ENCODE measurements at regions not wholly inside any gene's neighbourhood (a gene's known extent, or its start where the extent isn't known, plus 50 kb on each side); places are given as distances from the start of the nearest gene placed in this dataset.

DNA sequence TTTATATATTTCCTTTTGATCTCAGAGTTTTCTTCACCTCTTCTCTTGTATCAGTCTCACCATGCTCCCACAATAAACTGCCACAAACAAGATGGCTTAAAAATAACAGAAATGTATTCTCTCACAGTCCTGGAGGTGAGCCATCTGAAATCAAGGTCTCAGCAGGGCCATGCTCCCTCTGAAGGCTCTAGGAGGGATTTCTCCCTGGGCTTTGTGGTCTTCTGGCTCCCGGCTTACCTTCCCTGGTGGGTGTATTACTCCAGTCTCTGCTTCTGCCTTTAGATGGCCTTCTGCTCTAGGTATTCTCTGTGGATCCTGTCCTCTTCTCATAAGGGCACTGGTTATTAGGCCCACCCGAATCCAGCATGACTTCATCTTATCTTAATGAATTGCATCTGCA is 994.7 kb upstream of the POU3F3 start:
- CTCF ChIA-PET: no interaction called here
- Mint-ChIP-seq H3K9me3 (ENCODE audit: unreplicated experiment) (no peaks in the 10 kb centered on the region), H3K4me3 (ENCODE audit: unreplicated experiment) (no peak overlapping the region), H3K27ac (ENCODE audit: low read depth, unreplicated experiment) (no peak overlapping the region), H3K4me1 (ENCODE audit: insufficient read depth, unreplicated experiment) (no peaks in the 10 kb centered on the region), H3K27me3 (ENCODE audit: insufficient read depth, unreplicated experiment) (no peaks in the 10 kb centered on the region), H3K36me3 (ENCODE audit: insufficient read depth, unreplicated experiment) (no peaks in the 10 kb centered on the region)
- intact Hi-C loops (cut with micrococcal nuclease): no loop called here
- no peak for DNase-seq (ENCODE audit: unreplicated experiment)
- BruUV-seq (replicated peaks): no TSS peak
- TF ChIP-seq, protein P1, sequence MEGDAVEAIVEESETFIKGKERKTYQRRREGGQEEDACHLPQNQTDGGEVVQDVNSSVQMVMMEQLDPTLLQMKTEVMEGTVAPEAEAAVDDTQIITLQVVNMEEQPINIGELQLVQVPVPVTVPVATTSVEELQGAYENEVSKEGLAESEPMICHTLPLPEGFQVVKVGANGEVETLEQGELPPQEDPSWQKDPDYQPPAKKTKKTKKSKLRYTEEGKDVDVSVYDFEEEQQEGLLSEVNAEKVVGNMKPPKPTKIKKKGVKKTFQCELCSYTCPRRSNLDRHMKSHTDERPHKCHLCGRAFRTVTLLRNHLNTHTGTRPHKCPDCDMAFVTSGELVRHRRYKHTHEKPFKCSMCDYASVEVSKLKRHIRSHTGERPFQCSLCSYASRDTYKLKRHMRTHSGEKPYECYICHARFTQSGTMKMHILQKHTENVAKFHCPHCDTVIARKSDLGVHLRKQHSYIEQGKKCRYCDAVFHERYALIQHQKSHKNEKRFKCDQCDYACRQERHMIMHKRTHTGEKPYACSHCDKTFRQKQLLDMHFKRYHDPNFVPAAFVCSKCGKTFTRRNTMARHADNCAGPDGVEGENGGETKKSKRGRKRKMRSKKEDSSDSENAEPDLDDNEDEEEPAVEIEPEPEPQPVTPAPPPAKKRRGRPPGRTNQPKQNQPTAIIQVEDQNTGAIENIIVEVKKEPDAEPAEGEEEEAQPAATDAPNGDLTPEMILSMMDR (IDR thresholded peaks at IDR 0.05; ENCODE audit: unreplicated experiment): no peak
- POLR2A ChIA-PET: no interaction called here

GRCh38 chr2:103860016-103860415 is 993.9 kb upstream of the POU3F3 start:
- Mint-ChIP-seq H3K4me3 (ENCODE audit: unreplicated experiment) (no peak overlapping the region), H3K4me1 (ENCODE audit: insufficient read depth, unreplicated experiment) (no peaks in the 10 kb centered on the region), H3K27ac (ENCODE audit: low read depth, unreplicated experiment) (no peak overlapping the region), H3K9me3 (ENCODE audit: unreplicated experiment) (no peaks in the 10 kb centered on the region), H3K36me3 (ENCODE audit: insufficient read depth, unreplicated experiment) (no peaks in the 10 kb centered on the region), H3K27me3 (ENCODE audit: insufficient read depth, unreplicated experiment) (no peaks in the 10 kb centered on the region)
- POLR2A ChIA-PET: no interaction called here
- no peak for DNase-seq (ENCODE audit: unreplicated experiment)
- intact Hi-C loops (cut with micrococcal nuclease): no loop called here
- TF ChIP-seq, protein P1 (IDR thresholded peaks at IDR 0.05; ENCODE audit: unreplicated experiment): no peak
- no TSS peak for BruUV-seq (replicated peaks)
- CTCF ChIA-PET: no interaction called here

GRCh38 chr2:103868396-103868795 is 985.5 kb upstream of the POU3F3 start:
- intact Hi-C loops (cut with micrococcal nuclease): no loop called here
- TF ChIP-seq, protein P1 (IDR thresholded peaks at IDR 0.05; ENCODE audit: unreplicated experiment): no peak
- no peaks in the 10 kb centered on the region for H3K9me3 Mint-ChIP-seq (ENCODE audit: unreplicated experiment)
- no peak for DNase-seq (ENCODE audit: unreplicated experiment)
- CTCF ChIA-PET: no interaction called here
- no peak overlapping the region for H3K4me3 Mint-ChIP-seq (ENCODE audit: unreplicated experiment)
- BruUV-seq (replicated peaks): no TSS peak
- H3K36me3 Mint-ChIP-seq (ENCODE audit: insufficient read depth, unreplicated experiment): no peaks in the 10 kb centered on the region
- H3K4me1 Mint-ChIP-seq (ENCODE audit: insufficient read depth, unreplicated experiment): no peaks in the 10 kb centered on the region
- H3K27me3 Mint-ChIP-seq (ENCODE audit: insufficient read depth, unreplicated experiment): no peaks in the 10 kb centered on the region
- POLR2A ChIA-PET: interaction anchor here (0.7 kb wide), 1 partner anchor 56 kb away, joined by 4 read pairs; no protein-coding TSS in a partner anchor
- H3K27ac Mint-ChIP-seq (ENCODE audit: low read depth, unreplicated experiment): no peak overlapping the region

- H3K27me3 Mint-ChIP-seq (ENCODE audit: insufficient read depth, unreplicated experiment): peaks cover 22% of the 10 kb centered on the region
- no peak overlapping the region for H3K4me3 Mint-ChIP-seq (ENCODE audit: unreplicated experiment)
- H3K4me1 Mint-ChIP-seq (ENCODE audit: insufficient read depth, unreplicated experiment): no peaks in the 10 kb centered on the region
- DNase-seq (ENCODE audit: unreplicated experiment): no peak
- H3K27ac Mint-ChIP-seq (ENCODE audit: low read depth, unreplicated experiment): no peak overlapping the region
- ChIA-PET POLR2A (interaction anchor here (0.7 kb wide), 1 partner anchor 9 kb away, joined by 4 read pairs; no protein-coding TSS in a partner anchor), CTCF (interaction anchor here (1.3 kb wide), 1 partner anchor 30 kb away, joined by 6 read pairs; no protein-coding TSS in a partner anchor)
- no peaks in the 10 kb centered on the region for H3K9me3 Mint-ChIP-seq (ENCODE audit: unreplicated experiment)
- TF ChIP-seq, protein P1 (IDR thresholded peaks at IDR 0.05; ENCODE audit: unreplicated experiment): no peak
- intact Hi-C loops (cut with micrococcal nuclease): no loop called here
- BruUV-seq (replicated peaks): no TSS peak
- peaks cover 7% of the 10 kb centered on the region for H3K36me3 Mint-ChIP-seq (ENCODE audit: insufficient read depth, unreplicated experiment)
Observed at GRCh38 chr2:103873716-103874351, 980.1 kb upstream of the POU3F3 start.
